Endometrium (tissue), 2 donors: ENCODE measurements at regions not wholly inside any gene's neighbourhood (a gene's known extent, or its start where the extent isn't known, plus 50 kb on each side); places are given as distances from the start of the nearest gene placed in this dataset.

Experiments used
- FAIRE-seq: peaks from 2 replicates; lab custom pipeline; 2012; peaks lifted over from hg19 to GRCh38; lab: Jason Lieb, UNC
- donor health status: control.
- donor health status: control.

- FAIRE-seq: no peak
Measured at GRCh38 chr20:52818491-52818890, 153.7 kb upstream of the TSHZ2 start.

GRCh38 chr20:52817981-52818380 lies 154.2 kb upstream of the TSHZ2 start:
- FAIRE-seq: no peak

- no peak for FAIRE-seq
Measured at GRCh38 chr20:52817511-52817910, 154.6 kb upstream of the TSHZ2 start.

GRCh38 chr20:52814371-52814770 lies 157.8 kb upstream of the TSHZ2 start:
- FAIRE-seq: no peak

- no peak for FAIRE-seq
Measured at GRCh38 chr20:52812231-52812847, 159.8 kb upstream of the TSHZ2 start.

GRCh38 chr20:52809003-52809402 lies 163.2 kb upstream of the TSHZ2 start:
- no peak for FAIRE-seq

GRCh38 chr20:52806918-52807317 lies 165.2 kb upstream of the TSHZ2 start:
- no peak for FAIRE-seq

- no peak for FAIRE-seq
Measured at GRCh38 chr20:52805843-52806242, 166.3 kb upstream of the TSHZ2 start.

- FAIRE-seq: no peak
Measured at GRCh38 chr20:52805296-52805571, 166.9 kb upstream of the TSHZ2 start.

GRCh38 chr20:52804497-52805295 lies 167.5 kb upstream of the TSHZ2 start:
- FAIRE-seq: no peak

GRCh38 chr20:52801628-52802006 lies 170.5 kb upstream of the TSHZ2 start:
- no peak for FAIRE-seq

- FAIRE-seq: no peak
Measured at GRCh38 chr20:52800734-52801627, 171.2 kb upstream of the TSHZ2 start.

GRCh38 chr20:52799130-52799529 lies 173.0 kb upstream of the TSHZ2 start:
- FAIRE-seq: no peak

- FAIRE-seq: no peak
Measured at GRCh38 chr20:52798124-52798523, 174.0 kb upstream of the TSHZ2 start.

GRCh38 chr20:52794853-52795252 lies 177.3 kb upstream of the TSHZ2 start:
- peak; percentile 91 for FAIRE-seq

- no peak for FAIRE-seq
Measured at GRCh38 chr20:52793339-52793963, 178.7 kb upstream of the TSHZ2 start.

GRCh38 chr20:52791091-52791490 lies 181.1 kb upstream of the TSHZ2 start:
- no peak for FAIRE-seq

- FAIRE-seq: no peak
Measured at GRCh38 chr20:52789716-52790115, 182.4 kb upstream of the TSHZ2 start.

- no peak for FAIRE-seq
Measured at GRCh38 chr20:52787962-52788361, 184.2 kb upstream of the TSHZ2 start.

- no peak for FAIRE-seq
Measured at GRCh38 chr20:52787216-52787615, 184.9 kb upstream of the TSHZ2 start.

GRCh38 chr20:52785679-52786078 lies 186.5 kb upstream of the TSHZ2 start:
- no peak for FAIRE-seq

GRCh38 chr20:52783769-52784168 lies 188.4 kb upstream of the TSHZ2 start:
- no peak for FAIRE-seq

- FAIRE-seq: no peak
Measured at GRCh38 chr20:52780462-52780861, 191.7 kb upstream of the TSHZ2 start.
